ENCODE measurements at regions not wholly inside any gene's neighbourhood (a gene's known extent, or its start where the extent isn't known, plus 50 kb on each side); places are given as distances from the start of the nearest gene placed in this dataset.

DNA sequence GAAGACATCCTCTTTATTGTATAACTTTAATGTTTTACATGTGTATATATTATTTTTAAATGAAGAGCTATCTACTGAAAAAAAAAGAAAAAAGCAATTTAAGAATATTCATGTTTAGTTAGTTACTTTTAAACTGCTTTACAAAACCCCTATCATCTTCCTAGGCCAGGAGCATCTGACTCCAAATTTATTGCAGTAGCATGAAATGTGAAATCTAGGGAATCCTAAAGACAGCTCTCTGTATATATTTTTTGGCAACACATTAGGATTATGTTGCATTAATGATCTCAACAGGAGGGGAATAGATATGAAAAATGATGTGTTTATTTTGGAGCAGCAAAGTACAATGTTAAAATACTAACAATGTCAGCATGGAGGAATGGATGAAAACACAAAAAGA is 158.3 kb downstream of the CNTN3 start:
- no peaks in the 10 kb centered on the region for H3K36me3 ChIP-seq (replicated peaks; ENCODE audit: insufficient read depth, low read length)
- H3K4me2 ChIP-seq (ENCODE audit: low read depth, low read length), result no peak overlapping the region
- no peaks in the 10 kb centered on the region for H3K27me3 ChIP-seq (replicated peaks; ENCODE audit: insufficient read depth, low read length)
- TF ChIP-seq EZH2phosphoT487 (IDR thresholded peaks at IDR 0.05; ENCODE audit: low read length) (no peak), EZH2 (optimal IDR thresholded peaks at IDR 0.05; ENCODE audit: low read depth, low read length) (no peak)
- TF ChIP-seq, protein P1, sequence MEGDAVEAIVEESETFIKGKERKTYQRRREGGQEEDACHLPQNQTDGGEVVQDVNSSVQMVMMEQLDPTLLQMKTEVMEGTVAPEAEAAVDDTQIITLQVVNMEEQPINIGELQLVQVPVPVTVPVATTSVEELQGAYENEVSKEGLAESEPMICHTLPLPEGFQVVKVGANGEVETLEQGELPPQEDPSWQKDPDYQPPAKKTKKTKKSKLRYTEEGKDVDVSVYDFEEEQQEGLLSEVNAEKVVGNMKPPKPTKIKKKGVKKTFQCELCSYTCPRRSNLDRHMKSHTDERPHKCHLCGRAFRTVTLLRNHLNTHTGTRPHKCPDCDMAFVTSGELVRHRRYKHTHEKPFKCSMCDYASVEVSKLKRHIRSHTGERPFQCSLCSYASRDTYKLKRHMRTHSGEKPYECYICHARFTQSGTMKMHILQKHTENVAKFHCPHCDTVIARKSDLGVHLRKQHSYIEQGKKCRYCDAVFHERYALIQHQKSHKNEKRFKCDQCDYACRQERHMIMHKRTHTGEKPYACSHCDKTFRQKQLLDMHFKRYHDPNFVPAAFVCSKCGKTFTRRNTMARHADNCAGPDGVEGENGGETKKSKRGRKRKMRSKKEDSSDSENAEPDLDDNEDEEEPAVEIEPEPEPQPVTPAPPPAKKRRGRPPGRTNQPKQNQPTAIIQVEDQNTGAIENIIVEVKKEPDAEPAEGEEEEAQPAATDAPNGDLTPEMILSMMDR (IDR thresholded peaks at IDR 0.05; ENCODE audit: low read length), result no peak
- no peaks in the 10 kb centered on the region for H3K9me3 ChIP-seq (replicated peaks; ENCODE audit: insufficient read depth, low read length)
- no peak overlapping the region for H3K9ac ChIP-seq (ENCODE audit: low read length)
- no peaks in the 10 kb centered on the region for H3K9me2 ChIP-seq (replicated peaks; ENCODE audit: insufficient read depth, low read length)
- H3F3A ChIP-seq (ENCODE audit: insufficient read depth, low read length), result no peaks in the 10 kb centered on the region
- no peaks in the 10 kb centered on the region for H3K4me1 ChIP-seq (ENCODE audit: low read length)
- H3K4me3 ChIP-seq (ENCODE audit: low read length), result no peak overlapping the region
- no peak for DNase-seq
- H3K79me2 ChIP-seq (ENCODE audit: low read length), result no peaks in the 10 kb centered on the region
- H2AFZ ChIP-seq (ENCODE audit: low read length), result no peak overlapping the region
- H4K20me1 ChIP-seq (ENCODE audit: insufficient read depth, low read length), result no peaks in the 10 kb centered on the region
- H3K27ac ChIP-seq (ENCODE audit: low read length), result no peak overlapping the region

DNA sequence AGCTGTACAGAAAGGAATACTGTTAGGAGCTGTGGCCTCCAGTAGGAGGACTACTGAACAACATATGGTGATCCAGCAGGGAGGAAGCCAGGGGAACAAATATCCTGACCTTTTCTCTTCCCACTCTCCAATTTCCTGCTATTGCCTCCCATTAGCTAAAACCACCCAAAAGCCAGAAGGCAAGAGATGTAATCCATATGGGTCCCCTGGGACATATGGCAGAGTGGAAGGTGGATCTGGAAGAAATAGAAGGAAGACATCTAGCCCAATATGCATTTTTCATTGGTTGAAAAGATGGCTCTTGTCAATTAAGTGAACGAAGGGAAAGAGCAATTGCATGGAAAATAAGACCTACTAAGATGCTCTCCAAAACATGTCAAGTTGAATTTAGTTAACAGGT is 167.2 kb downstream of the CNTN3 start:
- no peaks in the 10 kb centered on the region for H3F3A ChIP-seq (ENCODE audit: insufficient read depth, low read length)
- H3K9me3 ChIP-seq (replicated peaks; ENCODE audit: insufficient read depth, low read length), result no peaks in the 10 kb centered on the region
- TF ChIP-seq EZH2phosphoT487 (IDR thresholded peaks at IDR 0.05; ENCODE audit: low read length), result no peak
- no peak overlapping the region for H2AFZ ChIP-seq (ENCODE audit: low read length)
- no peak for DNase-seq
- H3K36me3 ChIP-seq (replicated peaks; ENCODE audit: insufficient read depth, low read length), result no peaks in the 10 kb centered on the region
- H3K27me3 ChIP-seq (replicated peaks; ENCODE audit: insufficient read depth, low read length), result no peaks in the 10 kb centered on the region
- no peak overlapping the region for H3K27ac ChIP-seq (ENCODE audit: low read length)
- no peak overlapping the region for H3K4me3 ChIP-seq (ENCODE audit: low read length)
- no peaks in the 10 kb centered on the region for H3K79me2 ChIP-seq (ENCODE audit: low read length)
- no peak overlapping the region for H3K9ac ChIP-seq (ENCODE audit: low read length)
- no peaks in the 10 kb centered on the region for H3K4me1 ChIP-seq (ENCODE audit: low read length)
- no peaks in the 10 kb centered on the region for H4K20me1 ChIP-seq (ENCODE audit: insufficient read depth, low read length)
- no peaks in the 10 kb centered on the region for H3K9me2 ChIP-seq (replicated peaks; ENCODE audit: insufficient read depth, low read length)
- no peak overlapping the region for H3K4me2 ChIP-seq (ENCODE audit: low read depth, low read length)

DNA sequence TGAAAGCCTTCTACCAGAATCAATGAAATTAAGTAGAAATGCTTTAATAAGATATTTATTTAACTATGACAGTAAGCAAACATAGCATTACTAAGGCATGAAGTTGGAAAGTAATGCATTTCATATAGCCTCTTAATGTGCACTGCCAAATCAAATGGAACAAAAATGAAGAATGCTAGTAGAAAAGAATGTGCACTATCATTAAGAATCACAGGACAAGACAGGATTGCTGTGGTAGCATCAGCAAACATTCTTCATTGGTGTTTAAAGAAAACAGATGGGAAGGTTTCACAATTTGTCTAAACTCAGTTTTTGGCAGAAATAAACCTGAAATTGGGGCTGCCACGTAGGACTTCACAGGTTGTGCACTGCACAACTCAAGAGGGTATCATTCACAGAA is 168.9 kb downstream of the CNTN3 start:
- Histone ChIP-seq H3K9ac (ENCODE audit: low read length) (no peak overlapping the region), H4K20me1 (ENCODE audit: insufficient read depth, low read length) (no peaks in the 10 kb centered on the region), H3K36me3 (replicated peaks; ENCODE audit: insufficient read depth, low read length) (no peaks in the 10 kb centered on the region), H3K9me2 (replicated peaks; ENCODE audit: insufficient read depth, low read length) (no peaks in the 10 kb centered on the region), H3K79me2 (ENCODE audit: low read length) (no peaks in the 10 kb centered on the region), H2AFZ (ENCODE audit: low read length) (no peak overlapping the region), H3K9me3 (replicated peaks; ENCODE audit: insufficient read depth, low read length) (no peaks in the 10 kb centered on the region), H3K4me2 (ENCODE audit: low read depth, low read length) (no peak overlapping the region), H3K27ac (ENCODE audit: low read length) (no peak overlapping the region), H3K27me3 (replicated peaks; ENCODE audit: insufficient read depth, low read length) (no peaks in the 10 kb centered on the region), H3K4me1 (ENCODE audit: low read length) (no peaks in the 10 kb centered on the region), H3K4me3 (ENCODE audit: low read length) (no peak overlapping the region), H3F3A (ENCODE audit: insufficient read depth, low read length) (no peaks in the 10 kb centered on the region)
- TF ChIP-seq EZH2 (optimal IDR thresholded peaks at IDR 0.05; ENCODE audit: low read depth, low read length) (no peak), EZH2phosphoT487 (IDR thresholded peaks at IDR 0.05; ENCODE audit: low read length) (no peak)
- TF ChIP-seq, protein P1 (IDR thresholded peaks at IDR 0.05; ENCODE audit: low read length), result no peak
- DNase-seq, result no peak

DNA sequence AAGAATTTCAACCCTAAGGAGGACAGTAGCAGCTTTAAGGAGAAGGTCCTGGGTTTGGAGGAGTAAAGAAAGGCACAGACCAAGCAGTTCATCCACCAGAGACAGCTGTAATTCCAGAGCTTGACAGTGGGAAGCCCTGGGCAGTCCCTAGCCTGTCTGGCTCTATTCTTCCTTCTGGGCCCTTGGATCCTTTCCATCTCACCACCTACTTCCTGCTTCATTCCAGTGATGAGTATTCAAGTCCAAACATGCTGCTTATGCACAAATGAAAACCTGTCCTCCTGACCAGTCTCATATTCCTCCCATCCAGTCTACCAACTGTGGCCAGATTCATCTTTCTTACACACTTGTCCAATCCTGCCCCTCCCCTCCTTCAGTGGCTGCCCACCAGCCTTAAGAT is 171.4 kb downstream of the CNTN3 start:
- Histone ChIP-seq H3K4me2 (ENCODE audit: low read depth, low read length) (no peak overlapping the region), H3K9ac (ENCODE audit: low read length) (no peak overlapping the region), H3K4me1 (ENCODE audit: low read length) (no peaks in the 10 kb centered on the region), H3K4me3 (ENCODE audit: low read length) (no peak overlapping the region), H3K36me3 (replicated peaks; ENCODE audit: insufficient read depth, low read length) (no peaks in the 10 kb centered on the region), H3F3A (ENCODE audit: insufficient read depth, low read length) (no peaks in the 10 kb centered on the region), H3K27ac (ENCODE audit: low read length) (no peak overlapping the region), H3K27me3 (replicated peaks; ENCODE audit: insufficient read depth, low read length) (no peaks in the 10 kb centered on the region), H3K79me2 (ENCODE audit: low read length) (no peaks in the 10 kb centered on the region), H4K20me1 (ENCODE audit: insufficient read depth, low read length) (no peaks in the 10 kb centered on the region), H3K9me2 (replicated peaks; ENCODE audit: insufficient read depth, low read length) (no peaks in the 10 kb centered on the region), H2AFZ (ENCODE audit: low read length) (no peak overlapping the region), H3K9me3 (replicated peaks; ENCODE audit: insufficient read depth, low read length) (no peaks in the 10 kb centered on the region)
- TF ChIP-seq EZH2 (optimal IDR thresholded peaks at IDR 0.05; ENCODE audit: low read depth, low read length) (no peak), EZH2phosphoT487 (IDR thresholded peaks at IDR 0.05; ENCODE audit: low read length) (no peak)
- TF ChIP-seq, protein P1 (IDR thresholded peaks at IDR 0.05; ENCODE audit: low read length), result no peak
- DNase-seq, result no peak
